ENCODE measurements at regions not wholly inside any gene's neighbourhood (a gene's known extent, or its start where the extent isn't known, plus 50 kb on each side); places are given as distances from the start of the nearest gene placed in this dataset.

- H3K27ac Mint-ChIP-seq: no peak overlapping the region
- ATAC-seq (no peak), DNase-seq (no peak)
- no peaks in the 10 kb centered on the region for H3K9me3 Mint-ChIP-seq (ENCODE audit: low read depth)
- POLR2A ChIA-PET: no interaction called here
- CTCF ChIA-PET: interaction anchor here (0.5 kb wide), 1 partner anchor 561 kb away, joined by 3 read pairs; no protein-coding TSS in a partner anchor
- no peaks in the 10 kb centered on the region for H3K36me3 Mint-ChIP-seq (ENCODE audit: low read depth)
- intact Hi-C loops (cut with DNase I, micrococcal nuclease): no loop called here
- no peaks in the 10 kb centered on the region for H3K4me1 Mint-ChIP-seq
- peaks cover 4% of the 10 kb centered on the region for H3K27me3 Mint-ChIP-seq
- no peak overlapping the region for H3K4me3 Mint-ChIP-seq
Measured at GRCh38 chr4:79796948-79797347, 276.1 kb downstream of the ANTXR2 start.

- intact Hi-C loops (cut with DNase I, micrococcal nuclease): no loop called here
- H3K4me1 Mint-ChIP-seq: no peaks in the 10 kb centered on the region
- H3K4me3 Mint-ChIP-seq: no peak overlapping the region
- no peak overlapping the region for H3K27ac Mint-ChIP-seq
- no peak for DNase-seq
- peaks cover 8% of the 10 kb centered on the region for H3K27me3 Mint-ChIP-seq
- no peak for ATAC-seq
- H3K9me3 Mint-ChIP-seq (ENCODE audit: low read depth): peaks cover 25% of the 10 kb centered on the region
- CTCF ChIA-PET: no interaction called here
- no peaks in the 10 kb centered on the region for H3K36me3 Mint-ChIP-seq (ENCODE audit: low read depth)
- POLR2A ChIA-PET: no interaction called here
Measured at GRCh38 chr4:79788884-79789283, 284.1 kb downstream of the ANTXR2 start.

- Mint-ChIP-seq H3K9me3 (ENCODE audit: low read depth) (peaks cover 9% of the 10 kb centered on the region), H3K27me3 (peaks cover 4% of the 10 kb centered on the region), H3K27ac (no peak overlapping the region), H3K4me1 (no peaks in the 10 kb centered on the region), H3K4me3 (no peak overlapping the region), H3K36me3 (ENCODE audit: low read depth) (no peaks in the 10 kb centered on the region)
- no peak for ATAC-seq
- POLR2A ChIA-PET: no interaction called here
- no peak for DNase-seq
- CTCF ChIA-PET: no interaction called here
- intact Hi-C loops (cut with DNase I, micrococcal nuclease): no loop called here
Measured at GRCh38 chr4:79780129-79780528, 292.9 kb downstream of the ANTXR2 start.

GRCh38 chr4:79772510-79772909 is 300.5 kb downstream of the ANTXR2 start:
- Mint-ChIP-seq H3K4me1 (no peaks in the 10 kb centered on the region), H3K27ac (no peak overlapping the region), H3K4me3 (no peak overlapping the region), H3K36me3 (ENCODE audit: low read depth) (peaks cover 3% of the 10 kb centered on the region), H3K9me3 (ENCODE audit: low read depth) (peaks cover 25% of the 10 kb centered on the region), H3K27me3 (peaks cover 4% of the 10 kb centered on the region)
- ChIA-PET POLR2A (no interaction called here), CTCF (no interaction called here)
- DNase-seq (no peak), ATAC-seq (no peak)
- intact Hi-C loops (cut with DNase I, micrococcal nuclease): no loop called here

GRCh38 chr4:79764120-79764519 is 308.9 kb downstream of the ANTXR2 start:
- POLR2A ChIA-PET: no interaction called here
- ATAC-seq (no peak), DNase-seq (no peak)
- CTCF ChIA-PET: no interaction called here
- Mint-ChIP-seq H3K4me1 (no peaks in the 10 kb centered on the region), H3K36me3 (ENCODE audit: low read depth) (peaks cover 4% of the 10 kb centered on the region), H3K4me3 (no peak overlapping the region), H3K27ac (no peak overlapping the region), H3K9me3 (ENCODE audit: low read depth) (peaks cover 9% of the 10 kb centered on the region), H3K27me3 (no peaks in the 10 kb centered on the region)
- intact Hi-C loops (cut with DNase I, micrococcal nuclease): no loop called here

GRCh38 chr4:79763486-79764075 is 309.4 kb downstream of the ANTXR2 start:
- no peak for DNase-seq
- no peak for ATAC-seq
- peaks cover 9% of the 10 kb centered on the region for H3K9me3 Mint-ChIP-seq (ENCODE audit: low read depth)
- peaks cover 4% of the 10 kb centered on the region for H3K36me3 Mint-ChIP-seq (ENCODE audit: low read depth)
- CTCF ChIA-PET: no interaction called here
- H3K4me3 Mint-ChIP-seq: no peak overlapping the region
- no peaks in the 10 kb centered on the region for H3K27me3 Mint-ChIP-seq
- H3K4me1 Mint-ChIP-seq: no peaks in the 10 kb centered on the region
- POLR2A ChIA-PET: no interaction called here
- intact Hi-C loops (cut with DNase I, micrococcal nuclease): no loop called here
- H3K27ac Mint-ChIP-seq: no peak overlapping the region

GRCh38 chr4:79759793-79760192 is 313.2 kb downstream of the ANTXR2 start:
- no peaks in the 10 kb centered on the region for H3K27me3 Mint-ChIP-seq
- intact Hi-C loops (cut with DNase I, micrococcal nuclease): no loop called here
- CTCF ChIA-PET: interaction anchor here (0.7 kb wide), 1 partner anchor 143 kb away, joined by 3 read pairs; no protein-coding TSS in a partner anchor
- POLR2A ChIA-PET: no interaction called here
- ATAC-seq: no peak
- H3K27ac Mint-ChIP-seq: no peak overlapping the region
- no peak overlapping the region for H3K4me3 Mint-ChIP-seq
- no peaks in the 10 kb centered on the region for H3K4me1 Mint-ChIP-seq
- no peaks in the 10 kb centered on the region for H3K9me3 Mint-ChIP-seq (ENCODE audit: low read depth)
- H3K36me3 Mint-ChIP-seq (ENCODE audit: low read depth): no peaks in the 10 kb centered on the region
- no peak for DNase-seq

- ChIA-PET CTCF (no interaction called here), POLR2A (no interaction called here)
- DNase-seq (no peak), ATAC-seq (no peak)
- Mint-ChIP-seq H3K36me3 (ENCODE audit: low read depth) (no peaks in the 10 kb centered on the region), H3K4me1 (no peaks in the 10 kb centered on the region), H3K9me3 (ENCODE audit: low read depth) (no peaks in the 10 kb centered on the region), H3K4me3 (no peak overlapping the region), H3K27ac (no peak overlapping the region), H3K27me3 (no peaks in the 10 kb centered on the region)
- intact Hi-C loops (cut with DNase I, micrococcal nuclease): no loop called here
Measured at GRCh38 chr4:79757600-79757999, 315.4 kb downstream of the ANTXR2 start.

GRCh38 chr4:79756140-79756895 is 316.7 kb downstream of the ANTXR2 start:
- H3K4me3 Mint-ChIP-seq: no peak overlapping the region
- CTCF ChIA-PET: no interaction called here
- H3K27me3 Mint-ChIP-seq: no peaks in the 10 kb centered on the region
- H3K4me1 Mint-ChIP-seq: no peaks in the 10 kb centered on the region
- DNase-seq (no peak), ATAC-seq (no peak)
- no peaks in the 10 kb centered on the region for H3K36me3 Mint-ChIP-seq (ENCODE audit: low read depth)
- intact Hi-C loops (cut with DNase I, micrococcal nuclease): no loop called here
- no peaks in the 10 kb centered on the region for H3K9me3 Mint-ChIP-seq (ENCODE audit: low read depth)
- POLR2A ChIA-PET: no interaction called here
- no peak overlapping the region for H3K27ac Mint-ChIP-seq

GRCh38 chr4:79748835-79749234 is 324.2 kb downstream of the ANTXR2 start:
- DNase-seq (no peak), ATAC-seq (no peak)
- H3K9me3 Mint-ChIP-seq (ENCODE audit: low read depth): no peaks in the 10 kb centered on the region
- H3K4me1 Mint-ChIP-seq: no peaks in the 10 kb centered on the region
- no peak overlapping the region for H3K27ac Mint-ChIP-seq
- no peaks in the 10 kb centered on the region for H3K36me3 Mint-ChIP-seq (ENCODE audit: low read depth)
- no peak overlapping the region for H3K4me3 Mint-ChIP-seq
- ChIA-PET POLR2A (no interaction called here), CTCF (no interaction called here)
- intact Hi-C loops (cut with DNase I, micrococcal nuclease): no loop called here
- peaks cover 3% of the 10 kb centered on the region for H3K27me3 Mint-ChIP-seq

GRCh38 chr4:79747252-79747651 is 325.8 kb downstream of the ANTXR2 start:
- no peak for ATAC-seq
- Mint-ChIP-seq H3K27me3 (peaks cover 3% of the 10 kb centered on the region), H3K4me1 (no peaks in the 10 kb centered on the region), H3K27ac (no peak overlapping the region), H3K9me3 (ENCODE audit: low read depth) (no peaks in the 10 kb centered on the region), H3K4me3 (no peak overlapping the region), H3K36me3 (ENCODE audit: low read depth) (no peaks in the 10 kb centered on the region)
- ChIA-PET POLR2A (no interaction called here), CTCF (no interaction called here)
- intact Hi-C loops (cut with DNase I, micrococcal nuclease): no loop called here
- DNase-seq: no peak

- Mint-ChIP-seq H3K36me3 (ENCODE audit: low read depth) (no peaks in the 10 kb centered on the region), H3K4me1 (no peaks in the 10 kb centered on the region), H3K9me3 (ENCODE audit: low read depth) (no peaks in the 10 kb centered on the region), H3K4me3 (no peak overlapping the region), H3K27ac (no peak overlapping the region), H3K27me3 (peaks cover 4% of the 10 kb centered on the region)
- CTCF ChIA-PET: no interaction called here
- POLR2A ChIA-PET: no interaction called here
- DNase-seq (no peak), ATAC-seq (no peak)
- intact Hi-C loops (cut with DNase I, micrococcal nuclease): no loop called here
Measured at GRCh38 chr4:79743014-79743413, 330.0 kb downstream of the ANTXR2 start.

Measured in activated CD4-positive, alpha-beta T cell treated with anti-CD3 and anti-CD28 coated beads for 36 hours (primary cell).